Spleen (tissue), 11 donors: ENCODE measurements at regions not wholly inside any gene's neighbourhood (a gene's known extent, or its start where the extent isn't known, plus 50 kb on each side); places are given as distances from the start of the nearest gene placed in this dataset.

Experiments used
- DNase-seq: peaks from one replicate; pipeline ENCODE4 v3.0.0-alpha.2; 2020
- H3K27ac ChIP-seq, 8 donors: fragments of 200-600 bp; sonication (generic) in 7 of 8; 1 replicate in 4 of 8; 2 replicates in 4 of 8; pipeline versions ENCODE4 v1.5.0 to v1.8.0; 2016 to 2021; ENCODE audit warnings: inconsistent platforms in 4 of 8, mild to moderate bottlenecking in 4 of 8, moderate library complexity in 1 of 8
- H3K27me3 ChIP-seq, 7 donors: fragments of 200-600 bp; sonication (generic) in 6 of 7; replicated peaks in 1 of 7; 1 replicate in 4 of 7; 2 replicates in 3 of 7; pipeline versions ENCODE4 v1.5.0 to v1.8.0; 2016 to 2021; ENCODE audit warnings: inconsistent platforms in 3 of 7, mild to moderate bottlenecking in 1 of 7
- H3K36me3 ChIP-seq, 6 donors: fragments of 200-600 bp; sonication (generic) in 5 of 6; 1 replicate in 4 of 6; 2 replicates in 2 of 6; pipeline versions ENCODE4 v1.5.0 to v1.8.0; 2016 to 2021; ENCODE audit warnings: inconsistent platforms in 2 of 6
- H3K4me1 ChIP-seq, 6 donors: fragments of 200-600 bp; sonication (generic) in 5 of 6; 1 replicate in 3 of 6; 2 replicates in 3 of 6; pipeline versions ENCODE4 v1.5.0 to v1.8.0; 2016 to 2021; ENCODE audit warnings: inconsistent platforms in 3 of 6
- H3K4me3 ChIP-seq, 8 donors: fragments of 200-600 bp; sonication (generic) in 7 of 8; 1 replicate in 4 of 8; 2 replicates in 4 of 8; pipeline versions ENCODE4 v1.5.0 to v1.8.0; 2016 to 2021; ENCODE audit warnings: inconsistent platforms in 4 of 8, mild to moderate bottlenecking in 4 of 8, moderate library complexity in 2 of 8
- H3K9me3 ChIP-seq, 8 donors: fragments of 200-600 bp; sonication (generic) in 7 of 8; 1 replicate in 4 of 8; 2 replicates in 4 of 8; pipeline versions ENCODE4 v1.5.0 to v1.8.0; 2016 to 2021; ENCODE audit warnings: inconsistent platforms in 4 of 8
- POLR2A ChIP-seq, 3 donors: fragments of 450-650 bp; IDR thresholded peaks; one replicate each; pipeline ENCODE4 v1.5.1; 2017; ENCODE audit warnings: antibody characterized with exemption in 3 of 3, mild to moderate bottlenecking in 1 of 3
- POLR2AphosphoS5 ChIP-seq, 3 donors: sonication (generic); formaldehyde crosslinking; IDR thresholded peaks; one replicate each; pipeline ENCODE4 v1.5.1; 2017; ENCODE audit warnings: antibody characterized with exemption in 3 of 3
- WGBS, 5 donors: extraction: QIAGEN DNeasy Blood & Tissue Kit in 3 of 5; methylation state at CpG; one replicate each; pipeline versions ENCODE4 v1.1.5 to v1.1.7; 2013 to 2018; 5-methylcytosine and 5-hydroxymethylcytosine counted together
- intact Hi-C: fragments of 100-400 bp; cut with DNase I; formaldehyde crosslinking; loops from one replicate; pipeline ENCODE4 v1.15.0; 2023; ENCODE audit warnings: low total_unique reads
- TF ChIP-seq, protein P1 (sequence below), 11 experiments: fragments of 200-600 bp in 7 of 11; fragments of 450-650 bp in 4 of 11; sonication (generic) in 4 of 11; IDR thresholded peaks in 8 of 11; conservative IDR thresholded peaks in 3 of 11; 1 replicate in 7 of 11; 2 replicates in 4 of 11; pipeline versions ENCODE4 v1.4.0 to v1.8.0; 2016 to 2021; ENCODE audit warnings: antibody characterized with exemption in 11 of 11, inconsistent platforms in 4 of 11, mild to moderate bottlenecking in 1 of 11
- donor health status: healthy with polysubstance abuse.
- donor health status: DM: no; HTN: no; CAD: no; lungs with moderate emphysema.
- donor health status: DM: no; HTN: no; CAD: no.
- donor health status: Bipolar disorder and iron deficiency.
- donor health status: healthy.
- donor health status: DM: no; HTN: no; CAD: no.
- donor health status: DM: yes; HTN: yes; CAD: no.

DNA sequence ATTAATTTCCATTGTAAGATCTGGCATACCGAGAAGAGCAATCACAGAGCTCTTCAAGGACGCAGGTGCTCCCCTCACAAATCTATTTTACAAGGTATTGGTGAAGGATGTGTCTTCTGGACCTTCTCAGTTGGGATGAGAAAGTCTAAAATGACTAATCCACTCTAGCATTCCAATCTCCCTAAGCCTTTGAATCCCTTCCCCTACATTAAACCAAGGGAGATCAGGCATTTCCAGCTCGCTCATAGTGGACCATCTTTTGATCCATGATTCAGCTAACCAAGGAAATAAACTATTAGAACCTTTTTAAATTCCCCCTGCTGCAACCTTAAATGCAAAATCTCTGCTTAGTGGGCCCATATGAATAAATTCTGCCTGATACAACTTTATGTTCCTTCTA is 95.9 kb upstream of the FBN2 start:
- no peak overlapping the region for H3K4me3 ChIP-seq
- intact Hi-C loops: no loop called here

GRCh38 chr5:128635379-128635778 is 97.3 kb upstream of the FBN2 start:
- Histone ChIP-seq H3K4me3 (no peak overlapping the region), H3K36me3 (no peaks in the 10 kb centered on the region), H3K9me3 (no peaks in the 10 kb centered on the region), H3K27ac (no peak overlapping the region), H3K27me3 (no peaks in the 10 kb centered on the region), H3K4me1 (no peaks in the 10 kb centered on the region)
- 86 to 96% (median 92%) methylated on average over 6 of the region's 6 CpGs for WGBS, 5 donors
- TF ChIP-seq, protein P1, sequence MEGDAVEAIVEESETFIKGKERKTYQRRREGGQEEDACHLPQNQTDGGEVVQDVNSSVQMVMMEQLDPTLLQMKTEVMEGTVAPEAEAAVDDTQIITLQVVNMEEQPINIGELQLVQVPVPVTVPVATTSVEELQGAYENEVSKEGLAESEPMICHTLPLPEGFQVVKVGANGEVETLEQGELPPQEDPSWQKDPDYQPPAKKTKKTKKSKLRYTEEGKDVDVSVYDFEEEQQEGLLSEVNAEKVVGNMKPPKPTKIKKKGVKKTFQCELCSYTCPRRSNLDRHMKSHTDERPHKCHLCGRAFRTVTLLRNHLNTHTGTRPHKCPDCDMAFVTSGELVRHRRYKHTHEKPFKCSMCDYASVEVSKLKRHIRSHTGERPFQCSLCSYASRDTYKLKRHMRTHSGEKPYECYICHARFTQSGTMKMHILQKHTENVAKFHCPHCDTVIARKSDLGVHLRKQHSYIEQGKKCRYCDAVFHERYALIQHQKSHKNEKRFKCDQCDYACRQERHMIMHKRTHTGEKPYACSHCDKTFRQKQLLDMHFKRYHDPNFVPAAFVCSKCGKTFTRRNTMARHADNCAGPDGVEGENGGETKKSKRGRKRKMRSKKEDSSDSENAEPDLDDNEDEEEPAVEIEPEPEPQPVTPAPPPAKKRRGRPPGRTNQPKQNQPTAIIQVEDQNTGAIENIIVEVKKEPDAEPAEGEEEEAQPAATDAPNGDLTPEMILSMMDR (IDR thresholded peaks at IDR 0.05 in 8 of 11, conservative IDR thresholded peaks at IDR 0.05 in 3 of 11): no peak
- TF ChIP-seq POLR2A (IDR thresholded peaks at IDR 0.05): no peak
- TF ChIP-seq POLR2AphosphoS5 (IDR thresholded peaks at IDR 0.05): no peak
- intact Hi-C loops: no loop called here
- DNase-seq: no peak

More for the DNA sequence above, 95.9 kb upstream of the FBN2 start:
- TF ChIP-seq POLR2AphosphoS5 (IDR thresholded peaks at IDR 0.05): no peak
- TF ChIP-seq, protein P1 (IDR thresholded peaks at IDR 0.05 in 8 of 11, conservative IDR thresholded peaks at IDR 0.05 in 3 of 11): no peak
- no peak for TF ChIP-seq POLR2A (IDR thresholded peaks at IDR 0.05)
- Histone ChIP-seq H3K36me3 (no peaks in the 10 kb centered on the region), H3K27me3 (no peaks in the 10 kb centered on the region), H3K4me1 (no peaks in the 10 kb centered on the region), H3K9me3 (no peaks in the 10 kb centered on the region), H3K27ac (no peak overlapping the region)
- no peak for DNase-seq
- 69 to 85% (median 82%) methylated on average over 3 of the region's 3 CpGs for WGBS, 5 donors

DNA sequence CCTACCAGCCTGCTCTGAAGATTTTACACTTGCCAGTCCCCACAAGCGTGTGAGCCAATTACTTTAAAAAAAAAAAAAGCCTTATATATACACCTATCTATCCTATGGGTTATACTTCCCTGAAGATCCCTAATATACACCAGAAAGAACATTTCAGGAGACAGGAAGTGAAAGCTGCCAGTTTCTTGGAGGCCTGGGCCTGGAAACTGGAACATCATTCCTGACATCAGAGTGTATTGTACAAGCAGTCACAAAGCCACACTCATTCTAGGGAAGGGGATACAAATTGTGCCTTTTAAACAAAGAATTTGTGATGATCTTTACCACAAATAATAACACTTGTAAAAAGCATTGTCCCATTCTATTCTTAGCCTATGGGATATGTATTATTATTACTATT is 98.3 kb upstream of the FBN2 start:
- Histone ChIP-seq H3K36me3 (no peaks in the 10 kb centered on the region), H3K27ac (no peak overlapping the region), H3K9me3 (no peaks in the 10 kb centered on the region), H3K4me3 (no peak overlapping the region), H3K4me1 (no peaks in the 10 kb centered on the region), H3K27me3 (no peaks in the 10 kb centered on the region)
- TF ChIP-seq POLR2A (IDR thresholded peaks at IDR 0.05) (no peak), POLR2AphosphoS5 (IDR thresholded peaks at IDR 0.05) (no peak)
- TF ChIP-seq, protein P1 (IDR thresholded peaks at IDR 0.05 in 8 of 11, conservative IDR thresholded peaks at IDR 0.05 in 3 of 11): no peak
- intact Hi-C loops: no loop called here
- WGBS, 5 donors: 72 to 100% (median 93%) methylated on average over 1 of the region's 1 CpG
- DNase-seq: no peak

- intact Hi-C loops: no loop called here
- Histone ChIP-seq H3K27me3 (no peaks in the 10 kb centered on the region), H3K9me3 (no peaks in the 10 kb centered on the region), H3K4me1 (no peaks in the 10 kb centered on the region), H3K4me3 (no peak overlapping the region), H3K27ac (no peak overlapping the region), H3K36me3 (no peaks in the 10 kb centered on the region)
- TF ChIP-seq POLR2AphosphoS5 (IDR thresholded peaks at IDR 0.05) (no peak), POLR2A (IDR thresholded peaks at IDR 0.05) (no peak)
- TF ChIP-seq, protein P1 (IDR thresholded peaks at IDR 0.05 in 8 of 11, conservative IDR thresholded peaks at IDR 0.05 in 3 of 11): no peak
- 72 to 87% (median 79%) methylated on average over 4 of the region's 4 CpGs for WGBS, 5 donors
- DNase-seq: no peak
These were observed 99.0 kb upstream of the FBN2 start for GRCh38 chr5:128637031-128637430.
